ENCODE measurements at regions not wholly inside any gene's neighbourhood (a gene's known extent, or its start where the extent isn't known, plus 50 kb on each side); places are given as distances from the start of the nearest gene placed in this dataset.
A peak's percentile ranks its signal among the peaks of the same experiment; 100 is the strongest.

DNA sequence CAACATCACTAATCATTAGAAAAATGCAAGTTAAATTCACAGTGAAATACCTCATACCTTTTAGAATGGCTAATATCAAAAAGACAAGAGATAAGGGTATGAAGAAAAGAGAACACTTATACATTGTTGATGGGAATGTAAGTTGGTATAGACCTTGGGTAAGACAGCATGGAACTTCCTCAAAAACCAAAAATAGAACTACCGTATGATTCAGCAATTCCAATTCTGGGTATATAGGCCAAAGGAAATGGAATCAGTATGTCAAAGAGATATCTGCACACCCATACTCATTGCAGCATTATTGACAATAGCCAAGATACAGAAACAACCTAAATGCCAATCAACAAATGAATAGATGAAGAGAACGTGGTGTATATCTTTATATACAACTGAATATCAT is 166.8 kb upstream of the LRRN1 start:
- DNase-seq (ENCODE audit: low spot score) (no peak), ATAC-seq (no peak)
- Mint-ChIP-seq H3K36me3 (no peaks in the 10 kb centered on the region), H3K4me3 (no peak overlapping the region), H3K4me1 (ENCODE audit: low read depth in 2 of 2) (no peaks in the 10 kb centered on the region), H3K27me3 (no peaks in the 10 kb centered on the region), H3K27ac (no peak overlapping the region), H3K9me3 (no peaks in the 10 kb centered on the region)

DNA sequence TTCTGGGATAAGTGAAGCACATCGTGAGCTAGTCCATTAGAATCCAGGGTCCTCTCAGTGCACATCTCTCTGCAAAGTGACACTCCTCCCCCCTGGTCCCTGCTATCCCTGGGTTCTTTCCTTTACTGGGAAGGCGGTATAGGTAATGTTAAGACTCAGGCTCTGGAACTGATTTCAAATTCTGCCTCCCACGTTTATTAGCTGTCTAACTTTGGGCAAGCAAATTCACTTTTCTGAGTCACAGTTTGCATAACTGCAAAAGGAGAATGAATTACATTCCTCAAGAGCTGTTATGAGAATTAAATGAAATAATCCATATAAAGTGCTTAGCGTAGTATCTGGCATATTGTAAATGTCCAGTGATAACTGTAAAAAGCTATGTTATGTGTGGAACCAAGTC is 168.1 kb upstream of the LRRN1 start:
- Mint-ChIP-seq H3K4me1 (ENCODE audit: low read depth in 2 of 2) (no peaks in the 10 kb centered on the region), H3K27ac (no peak overlapping the region), H3K36me3 (no peaks in the 10 kb centered on the region), H3K4me3 (no peak overlapping the region), H3K27me3 (no peaks in the 10 kb centered on the region), H3K9me3 (no peaks in the 10 kb centered on the region)
- ATAC-seq, result no peak
- DNase-seq (ENCODE audit: low spot score), result no peak

DNA sequence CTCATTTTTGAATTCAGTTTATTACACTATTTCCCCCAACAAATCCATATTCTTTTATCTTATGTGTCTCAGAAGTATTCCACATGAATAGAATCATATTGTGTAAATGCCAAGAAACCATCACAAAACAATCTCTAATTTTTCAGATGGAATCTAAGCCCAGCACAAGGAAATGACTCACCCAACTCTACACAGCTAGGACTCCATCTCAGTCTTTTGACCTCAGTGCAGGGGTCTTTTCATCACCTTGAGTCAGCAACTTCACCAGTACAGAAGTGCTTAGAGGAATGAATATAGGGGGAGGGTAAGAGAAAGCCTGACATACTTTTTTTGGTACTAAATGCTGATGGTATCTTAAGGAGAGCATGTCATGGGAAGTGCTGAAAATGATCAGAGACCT is 169.3 kb upstream of the LRRN1 start:
- Mint-ChIP-seq H3K27ac (no peak overlapping the region), H3K9me3 (no peaks in the 10 kb centered on the region), H3K27me3 (no peaks in the 10 kb centered on the region), H3K36me3 (no peaks in the 10 kb centered on the region), H3K4me1 (ENCODE audit: low read depth in 2 of 2) (no peaks in the 10 kb centered on the region), H3K4me3 (no peak overlapping the region)
- ATAC-seq, result no peak
- DNase-seq (ENCODE audit: low spot score), result no peak

DNA sequence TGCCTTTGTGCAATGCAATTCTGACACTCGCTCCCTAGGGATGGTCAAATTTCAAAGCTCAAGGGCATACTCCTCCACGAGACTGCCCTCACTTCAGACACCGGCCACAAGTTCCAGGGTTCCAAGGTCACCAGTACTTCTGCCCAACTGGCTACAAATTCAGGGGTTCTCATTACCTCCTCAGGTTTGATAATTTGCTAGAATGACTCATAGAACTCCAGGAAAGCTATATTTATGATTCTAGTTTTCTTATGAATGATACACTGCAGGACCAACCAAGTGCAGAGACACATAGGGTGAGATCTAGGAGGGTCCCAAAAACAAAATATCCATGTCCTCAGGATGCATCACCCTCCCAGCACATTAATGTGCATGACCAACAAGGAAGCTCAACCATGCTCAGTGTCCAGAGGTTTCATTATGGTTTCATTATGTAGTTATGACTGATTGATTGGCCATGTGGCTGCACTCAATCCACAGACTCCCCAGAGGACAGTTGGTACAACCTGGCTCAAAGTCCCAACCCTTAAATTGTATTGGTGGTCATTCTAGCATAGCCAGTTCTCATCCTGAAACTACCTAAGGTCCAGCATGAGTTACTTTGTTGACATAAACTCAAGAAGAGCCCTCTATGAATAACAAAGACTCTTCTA is 170.4 kb upstream of the LRRN1 start:
- no peaks in the 10 kb centered on the region for H3K9me3 Mint-ChIP-seq
- H3K27me3 Mint-ChIP-seq, result no peaks in the 10 kb centered on the region
- DNase-seq (ENCODE audit: low spot score), result no peak
- no peak overlapping the region for H3K27ac Mint-ChIP-seq
- no peak for ATAC-seq
- no peaks in the 10 kb centered on the region for H3K4me1 Mint-ChIP-seq (ENCODE audit: low read depth in 2 of 2)
- no peak overlapping the region for H3K4me3 Mint-ChIP-seq
- H3K36me3 Mint-ChIP-seq, result no peaks in the 10 kb centered on the region

DNA sequence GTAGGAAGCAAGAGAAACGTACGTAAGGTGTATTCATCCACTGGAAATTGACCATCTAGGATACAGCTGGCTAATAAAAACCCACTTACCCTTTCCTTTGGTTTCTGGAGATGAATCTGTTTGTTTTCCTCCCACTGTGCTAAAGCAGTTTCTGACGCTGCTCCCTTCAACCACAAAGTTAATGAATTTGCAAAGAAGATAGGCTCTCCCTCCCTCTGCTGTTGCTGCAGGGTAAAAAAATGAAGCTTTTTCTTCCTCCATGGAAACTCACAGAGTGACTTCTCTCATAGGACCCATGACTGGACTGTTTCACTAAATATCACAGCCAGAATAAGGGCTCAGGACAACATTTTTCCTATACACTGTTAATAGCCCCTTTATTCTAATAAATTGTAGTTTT is 172.1 kb upstream of the LRRN1 start:
- H3K27ac Mint-ChIP-seq, result no peak overlapping the region
- H3K4me3 Mint-ChIP-seq, result no peak overlapping the region
- ATAC-seq, result no peak
- no peaks in the 10 kb centered on the region for H3K36me3 Mint-ChIP-seq
- H3K9me3 Mint-ChIP-seq, result no peaks in the 10 kb centered on the region
- H3K27me3 Mint-ChIP-seq, result no peaks in the 10 kb centered on the region
- no peak for DNase-seq (ENCODE audit: low spot score)
- H3K4me1 Mint-ChIP-seq (ENCODE audit: low read depth in 2 of 2), result no peaks in the 10 kb centered on the region

DNA sequence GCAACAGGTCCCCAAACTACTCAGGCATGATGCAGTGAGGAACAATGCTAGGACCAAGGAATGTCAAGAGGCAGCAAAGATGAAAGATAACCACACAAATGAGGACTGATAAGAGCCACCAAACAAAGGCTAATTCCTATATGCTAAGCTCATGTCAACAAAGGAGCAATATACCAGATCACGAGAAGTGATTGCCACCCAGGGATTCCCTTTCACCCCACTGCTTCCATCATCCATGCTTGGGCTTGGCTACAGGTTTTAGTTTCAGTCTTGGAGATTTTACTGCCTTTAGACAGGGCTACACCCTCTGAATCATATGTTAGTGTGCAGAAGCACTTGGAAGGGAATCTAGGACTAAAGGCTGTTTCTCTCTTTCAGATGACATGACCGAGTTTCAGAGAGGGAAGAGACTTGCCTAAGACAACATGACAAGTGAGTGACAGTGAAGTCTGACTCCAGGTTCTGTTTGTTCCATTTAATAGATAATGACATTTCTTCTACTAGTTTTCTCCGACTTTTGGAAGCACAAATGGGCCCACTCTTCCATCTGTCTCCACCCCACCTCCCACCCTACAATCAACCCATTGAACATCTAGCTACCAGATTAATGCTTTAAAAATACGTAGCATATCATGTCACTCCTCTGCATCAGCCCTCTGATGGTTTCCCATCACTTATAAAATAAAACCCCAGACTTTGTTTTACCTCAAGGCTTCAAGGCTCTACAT is 173.5 kb upstream of the LRRN1 start:
- ATAC-seq (peak in 1 of 2 donors; percentile 36), DNase-seq (ENCODE audit: low spot score) (no peak)
- H3K9me3 Mint-ChIP-seq, result no peaks in the 10 kb centered on the region
- no peak overlapping the region for H3K4me3 Mint-ChIP-seq
- no peak overlapping the region for H3K27ac Mint-ChIP-seq
- H3K27me3 Mint-ChIP-seq, result peaks cover 0 to 8% of the 10 kb centered on the region in 2 donors
- no peaks in the 10 kb centered on the region for H3K36me3 Mint-ChIP-seq
- no peaks in the 10 kb centered on the region for H3K4me1 Mint-ChIP-seq (ENCODE audit: low read depth in 2 of 2)

DNA sequence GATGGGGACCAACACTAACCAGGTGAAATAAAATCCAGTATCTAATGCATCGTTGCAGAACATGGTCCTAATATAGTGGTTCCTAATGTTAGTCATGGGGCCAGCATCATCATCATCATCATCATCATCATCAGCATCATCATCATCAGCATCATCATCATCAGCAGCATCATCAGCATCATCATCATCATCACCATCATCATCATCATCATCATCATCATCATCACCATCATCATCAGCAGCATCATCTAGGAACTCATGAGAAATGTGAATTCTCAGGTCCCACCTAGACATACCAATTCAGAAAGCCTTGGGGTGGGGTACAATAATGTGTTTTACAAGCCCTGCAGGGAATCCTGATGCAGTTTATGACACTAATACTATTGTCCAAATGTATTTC is 179.4 kb upstream of the LRRN1 start:
- H3K36me3 Mint-ChIP-seq, result no peaks in the 10 kb centered on the region
- no peaks in the 10 kb centered on the region for H3K4me1 Mint-ChIP-seq (ENCODE audit: low read depth in 2 of 2)
- no peaks in the 10 kb centered on the region for H3K9me3 Mint-ChIP-seq
- peaks cover 5 to 13% of the 10 kb centered on the region in 2 donors for H3K27me3 Mint-ChIP-seq
- ATAC-seq (no peak), DNase-seq (ENCODE audit: low spot score) (no peak)
- no peak overlapping the region for H3K27ac Mint-ChIP-seq
- no peak overlapping the region for H3K4me3 Mint-ChIP-seq

DNA sequence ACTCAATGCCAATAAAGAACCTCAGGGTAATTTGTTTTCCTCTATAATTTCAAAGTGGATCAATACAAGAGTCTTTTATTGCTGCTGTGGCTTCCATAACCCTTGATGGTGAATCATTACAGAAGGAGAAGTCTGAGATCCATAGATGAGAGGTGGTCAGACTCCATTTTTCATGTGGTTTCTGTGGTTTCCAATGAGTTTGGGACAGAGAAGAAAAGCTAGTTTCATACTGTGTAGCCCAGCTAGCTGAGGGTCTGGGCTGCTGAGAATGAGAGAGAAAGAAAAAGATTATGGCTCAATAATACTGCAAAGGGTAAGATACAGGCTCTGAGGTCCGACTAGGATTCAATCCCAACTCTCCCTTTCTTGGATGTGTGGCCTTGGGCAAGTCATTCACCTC is 180.6 kb upstream of the LRRN1 start:
- ATAC-seq (no peak), DNase-seq (ENCODE audit: low spot score) (no peak)
- H3K27me3 Mint-ChIP-seq, result peaks cover 5 to 13% of the 10 kb centered on the region in 2 donors
- no peak overlapping the region for H3K4me3 Mint-ChIP-seq
- no peaks in the 10 kb centered on the region for H3K9me3 Mint-ChIP-seq
- H3K36me3 Mint-ChIP-seq, result no peaks in the 10 kb centered on the region
- H3K4me1 Mint-ChIP-seq (ENCODE audit: low read depth in 2 of 2), result no peaks in the 10 kb centered on the region
- H3K27ac Mint-ChIP-seq, result no peak overlapping the region

DNA sequence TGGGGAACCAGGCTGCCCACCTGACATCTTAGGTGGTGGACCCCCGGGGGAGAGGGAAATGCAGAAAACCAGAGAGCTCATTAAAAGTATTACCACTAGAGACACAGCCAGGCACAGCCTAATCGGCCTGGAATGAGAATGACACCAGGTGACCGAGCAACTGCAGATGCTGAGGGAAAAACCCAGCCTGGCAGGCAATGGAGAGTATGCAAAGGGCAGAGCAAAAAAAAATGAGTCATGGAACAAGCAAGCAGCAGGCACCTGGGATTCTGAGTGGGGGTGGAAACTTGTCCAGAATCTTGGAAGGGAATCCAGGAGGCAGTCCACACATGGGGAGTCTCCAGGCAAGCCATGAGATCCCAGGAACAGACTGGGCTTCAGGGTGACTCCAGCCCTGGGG is 183.7 kb upstream of the LRRN1 start:
- no peaks in the 10 kb centered on the region for H3K4me1 Mint-ChIP-seq (ENCODE audit: low read depth in 2 of 2)
- DNase-seq (ENCODE audit: low spot score) (no peak), ATAC-seq (no peak)
- H3K4me3 Mint-ChIP-seq, result no peak overlapping the region
- no peaks in the 10 kb centered on the region for H3K9me3 Mint-ChIP-seq
- H3K27me3 Mint-ChIP-seq, result peaks cover 5% of the 10 kb centered on the region in 2 donors
- H3K36me3 Mint-ChIP-seq, result no peaks in the 10 kb centered on the region
- H3K27ac Mint-ChIP-seq, result no peak overlapping the region

DNA sequence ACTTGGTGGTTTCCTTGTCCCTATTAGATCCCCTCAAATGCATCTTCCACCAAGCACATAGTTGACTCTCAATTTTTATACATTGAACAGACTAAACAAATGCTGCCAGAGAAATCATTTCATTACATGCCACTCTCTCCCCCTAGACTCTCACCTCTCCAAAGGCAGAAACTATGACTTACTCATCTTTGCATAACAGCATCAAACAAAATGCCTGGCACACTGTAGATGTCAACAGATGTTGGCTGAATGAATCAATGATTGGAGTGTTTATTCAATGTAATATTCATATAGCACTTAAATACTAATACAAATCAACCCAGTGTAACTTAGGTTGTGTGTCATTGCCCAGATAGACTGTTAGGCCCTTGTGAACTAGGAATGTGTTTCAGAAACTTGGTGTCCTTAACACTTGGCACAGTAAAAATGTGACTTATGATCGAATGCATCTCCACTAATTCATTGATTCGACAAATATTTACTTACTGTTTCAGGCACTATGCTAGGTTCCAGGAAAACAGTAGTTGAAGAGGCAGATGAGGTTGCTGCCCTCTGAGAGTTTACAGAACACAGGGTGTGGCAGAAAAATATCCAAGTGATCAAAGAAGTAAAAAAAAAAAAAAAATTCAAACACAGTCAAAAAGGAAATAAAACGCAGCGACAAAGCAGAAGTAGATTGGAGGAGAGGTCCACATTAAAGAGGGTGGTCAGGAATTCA is 188.5 kb upstream of the LRRN1 start:
- H3K27me3 Mint-ChIP-seq, result peaks cover 0 to 9% of the 10 kb centered on the region in 2 donors
- ATAC-seq, result no peak
- H3K4me1 Mint-ChIP-seq (ENCODE audit: low read depth in 2 of 2), result no peaks in the 10 kb centered on the region
- H3K36me3 Mint-ChIP-seq, result no peaks in the 10 kb centered on the region
- DNase-seq (ENCODE audit: low spot score), result no peak
- H3K27ac Mint-ChIP-seq, result no peak overlapping the region
- H3K9me3 Mint-ChIP-seq, result peaks cover 5% of the 10 kb centered on the region
- no peak overlapping the region for H3K4me3 Mint-ChIP-seq

DNA sequence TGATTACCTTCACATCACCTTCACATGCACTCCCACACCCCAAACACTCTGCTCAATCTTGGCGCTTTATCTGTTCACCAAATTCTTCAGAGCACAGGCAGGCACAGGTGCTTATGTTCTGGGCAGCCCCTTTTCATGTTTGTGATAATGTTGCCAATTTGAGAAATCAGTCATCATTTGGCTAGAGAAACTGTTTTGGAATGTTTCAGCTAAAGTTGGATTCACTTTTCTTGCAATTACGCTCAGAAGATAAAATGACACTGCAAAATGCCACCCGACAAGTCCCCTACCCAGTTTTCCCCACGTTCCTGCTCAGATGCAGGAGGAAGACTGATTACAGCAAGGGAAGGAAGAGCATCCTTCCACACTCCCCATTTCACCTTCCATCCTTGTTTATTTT is 192.9 kb upstream of the LRRN1 start:
- H3K4me1 Mint-ChIP-seq (ENCODE audit: low read depth in 2 of 2), result no peaks in the 10 kb centered on the region

DNA sequence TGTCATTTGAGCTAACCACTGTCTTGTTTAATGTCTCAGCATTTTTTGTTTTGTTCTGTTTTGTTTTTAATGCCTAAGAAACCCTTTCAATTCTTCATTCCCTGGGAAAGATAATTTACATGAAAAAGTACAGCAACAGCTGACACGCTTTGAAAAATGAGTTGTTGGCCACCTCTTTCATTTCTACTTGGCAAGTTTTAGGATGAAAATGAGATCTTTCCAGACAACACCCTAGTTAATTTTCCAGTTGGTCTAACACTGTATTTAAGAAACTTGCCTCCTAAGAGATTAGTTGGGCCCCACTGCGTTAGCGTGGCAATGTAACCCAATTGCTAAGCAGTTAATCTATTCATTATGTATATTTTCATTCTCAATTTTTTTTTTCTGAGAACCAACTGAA is 194.0 kb upstream of the LRRN1 start:
- Mint-ChIP-seq H3K27me3 (peaks cover 4 to 7% of the 10 kb centered on the region in 2 donors), H3K9me3 (peaks cover 7% of the 10 kb centered on the region), H3K27ac (no peak overlapping the region), H3K36me3 (no peaks in the 10 kb centered on the region), H3K4me3 (no peak overlapping the region), H3K4me1 (ENCODE audit: low read depth in 2 of 2) (no peaks in the 10 kb centered on the region)
- ATAC-seq (no peak), DNase-seq (ENCODE audit: low spot score) (no peak)

More for the DNA sequence above, 192.9 kb upstream of the LRRN1 start:
- no peak for DNase-seq (ENCODE audit: low spot score)
- ATAC-seq, result no peak
- H3K27me3 Mint-ChIP-seq, result peaks cover 7 to 8% of the 10 kb centered on the region in 2 donors
- peaks cover 7% of the 10 kb centered on the region for H3K9me3 Mint-ChIP-seq
- H3K27ac Mint-ChIP-seq, result no peak overlapping the region
- H3K4me3 Mint-ChIP-seq, result no peak overlapping the region
- H3K36me3 Mint-ChIP-seq, result no peaks in the 10 kb centered on the region

DNA sequence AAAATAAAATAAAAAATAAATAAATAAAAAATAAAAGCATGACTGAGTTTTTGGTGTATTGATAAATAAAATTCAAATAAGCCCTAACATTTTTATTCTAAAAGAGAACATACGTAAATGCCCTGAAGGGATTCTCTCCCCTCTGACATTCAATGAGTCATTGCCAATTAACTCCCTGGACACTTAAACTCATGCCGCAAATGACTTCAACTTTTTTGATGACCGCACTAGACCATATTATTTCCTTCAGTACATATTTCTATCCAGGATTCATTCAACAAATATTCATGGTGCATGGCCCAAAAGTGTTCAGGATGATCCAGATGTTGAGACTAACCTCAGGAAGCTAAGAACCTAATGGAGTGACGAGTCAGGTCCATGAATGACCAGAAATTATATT is 195.9 kb upstream of the LRRN1 start:
- DNase-seq (ENCODE audit: low spot score) (no peak), ATAC-seq (no peak)
- no peak overlapping the region for H3K4me3 Mint-ChIP-seq
- no peaks in the 10 kb centered on the region for H3K4me1 Mint-ChIP-seq (ENCODE audit: low read depth in 2 of 2)
- no peaks in the 10 kb centered on the region for H3K36me3 Mint-ChIP-seq
- peaks cover 3% of the 10 kb centered on the region for H3K9me3 Mint-ChIP-seq
- peaks cover 4 to 7% of the 10 kb centered on the region in 2 donors for H3K27me3 Mint-ChIP-seq
- no peak overlapping the region for H3K27ac Mint-ChIP-seq

DNA sequence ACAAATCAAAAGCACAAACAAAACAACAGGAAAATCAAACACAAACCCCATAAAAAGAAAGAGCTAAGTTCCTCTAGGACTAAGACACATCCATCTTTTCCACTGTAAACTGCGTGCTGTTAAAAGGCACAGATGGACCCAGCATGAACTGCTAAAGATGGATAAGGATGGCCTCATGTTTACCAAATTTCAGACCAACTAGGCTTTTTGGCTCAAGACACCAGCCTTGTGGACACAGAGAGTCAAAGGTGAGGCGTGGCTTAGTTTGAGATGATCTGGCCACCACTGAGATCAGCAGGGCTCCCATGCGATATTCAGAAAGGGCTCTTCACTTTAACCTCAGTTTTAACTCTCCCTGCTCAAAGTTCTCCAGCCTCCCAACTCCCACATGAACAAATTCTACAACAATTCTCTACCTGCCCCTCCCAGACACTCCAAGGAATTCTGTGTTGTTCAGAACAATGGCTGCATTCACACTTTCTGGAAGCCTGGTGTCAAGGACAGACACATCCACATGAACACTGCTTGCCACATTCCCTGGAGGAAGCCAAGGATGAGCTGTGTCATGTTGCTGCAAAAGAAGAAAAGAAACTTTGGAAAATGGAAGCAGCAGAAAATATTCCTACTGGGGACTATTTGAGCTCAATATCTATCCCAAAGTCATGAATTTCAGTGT is 198.4 kb upstream of the LRRN1 start:
- Mint-ChIP-seq H3K4me3 (no peak overlapping the region), H3K27ac (no peak overlapping the region), H3K27me3 (peaks cover 4 to 7% of the 10 kb centered on the region in 2 donors), H3K9me3 (peaks cover 3% of the 10 kb centered on the region), H3K36me3 (no peaks in the 10 kb centered on the region), H3K4me1 (ENCODE audit: low read depth in 2 of 2) (no peaks in the 10 kb centered on the region)
- DNase-seq (ENCODE audit: low spot score) (no peak), ATAC-seq (no peak)

Measured in natural killer cell treated with Interleukin-12 subunit alpha and Interleukin-12 subunit beta and Interleukin-15 and Interleukin-18, amount 100 ng/mL, for 72 hours (primary cell).